ENCODE measurements at regions not wholly inside any gene's neighbourhood (a gene's known extent, or its start where the extent isn't known, plus 50 kb on each side); places are given as distances from the start of the nearest gene placed in this dataset.
A peak's percentile ranks its signal among the peaks of the same experiment; 100 is the strongest.

DNA sequence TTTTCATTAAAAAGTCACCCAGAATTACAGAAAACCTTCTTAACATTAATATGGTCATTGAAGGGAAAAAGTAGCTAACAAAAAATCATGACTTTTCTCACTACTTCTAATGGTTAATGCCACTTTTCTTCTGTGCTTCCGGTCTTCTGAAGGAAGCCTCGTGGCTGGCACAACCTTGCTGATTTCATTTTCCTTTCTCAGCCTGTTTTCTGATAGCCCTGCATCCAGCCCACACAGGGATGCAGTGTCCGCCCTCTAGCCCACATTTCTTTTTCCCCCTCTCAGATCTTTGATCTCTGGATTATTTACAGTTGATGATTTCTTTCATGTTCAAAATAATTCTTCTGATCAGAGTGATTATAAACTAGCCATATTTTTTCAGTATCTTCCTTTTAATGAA lies 655.4 kb upstream of the EPHA7 start:
- no peaks in the 10 kb centered on the region for H3K9me2 ChIP-seq (ENCODE audit: insufficient read depth)
- H3K9me3 ChIP-seq (ENCODE audit: control insufficient read depth in 1 of 2, insufficient read depth in 1 of 2, low read depth in 1 of 2, low read length in 2 of 2): peaks cover 0 to 4% of the 10 kb centered on the region in 2 experiments; a peak in 1 of 4 replicates
- H3K4me3 ChIP-seq (replicated peaks in 1 of 2; ENCODE audit: low read depth in 1 of 2, low read length in 2 of 2): no peak overlapping the region
- TF ChIP-seq SRF (IDR thresholded peaks at IDR 0.05; ENCODE audit: low read depth) (no peak), EZH2phosphoT487 (IDR thresholded peaks at IDR 0.05; ENCODE audit: borderline replicate concordance) (no peak), FOSL1 (IDR thresholded peaks at IDR 0.05; ENCODE audit: low read depth) (no peak)
- H3K79me2 ChIP-seq (ENCODE audit: insufficient read depth, low read length): no peaks in the 10 kb centered on the region
- no peaks in the 10 kb centered on the region for H3K27me3 ChIP-seq (ENCODE audit: insufficient read depth, low read length)
- H4K20me1 ChIP-seq (ENCODE audit: insufficient read depth): no peaks in the 10 kb centered on the region
- ChIA-PET CTCF (no interaction called here), POLR2A (no interaction called here), RAD21 (ENCODE audit: low non-redundant PET in 1 of 2, low total read pairs in 2 of 2, uncharacterized antibody in 2 of 2, unreplicated experiment in 2 of 2) (no interaction called here)
- no TSS peak for BruUV-seq (replicated peaks)
- intact Hi-C loops (cut with micrococcal nuclease): no loop called here
- DNase-seq (ENCODE audit: low read depth, low spot score) (no peak), ATAC-seq (no peak)
- no peaks in the 10 kb centered on the region for H3K4me1 ChIP-seq (ENCODE audit: control insufficient read depth in 1 of 2, insufficient read depth in 2 of 2, low read length in 2 of 2)
- H2AFZ ChIP-seq (ENCODE audit: low read depth, low read length, poor library complexity, severe bottlenecking): no peak overlapping the region
- H3K4me2 ChIP-seq (ENCODE audit: low read length): no peak overlapping the region
- H3K27ac ChIP-seq (ENCODE audit: low read depth, low read length): no peak overlapping the region
- H3K36me3 ChIP-seq (ENCODE audit: control insufficient read depth in 1 of 2, insufficient read depth in 2 of 2, low read length in 2 of 2): no peaks in the 10 kb centered on the region
- H3K9ac ChIP-seq (ENCODE audit: low read length): no peak overlapping the region

DNA sequence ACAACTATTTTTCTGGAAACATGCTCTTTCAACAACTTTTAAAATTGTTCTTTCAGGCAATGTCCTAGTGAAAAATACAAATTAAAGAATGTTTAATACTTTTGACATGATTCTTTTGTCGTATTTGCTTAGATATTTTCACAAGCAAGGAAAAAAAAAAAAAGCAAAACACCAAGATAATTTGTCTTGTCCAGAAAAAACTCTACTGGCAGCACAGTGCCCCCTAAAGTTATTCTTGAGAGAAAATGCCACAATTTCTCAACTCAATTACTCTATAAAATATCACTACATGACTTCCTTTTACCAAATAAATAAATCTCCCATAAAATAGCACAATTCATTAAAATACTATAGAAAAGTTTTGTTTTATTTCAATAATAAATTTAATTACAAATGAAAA lies 652.5 kb upstream of the EPHA7 start:
- Histone ChIP-seq H3K4me3 (replicated peaks in 1 of 2; ENCODE audit: low read depth in 1 of 2, low read length in 2 of 2) (no peak overlapping the region), H3K4me2 (ENCODE audit: low read length) (no peak overlapping the region), H3K79me2 (ENCODE audit: insufficient read depth, low read length) (no peaks in the 10 kb centered on the region), H3K4me1 (ENCODE audit: control insufficient read depth in 1 of 2, insufficient read depth in 2 of 2, low read length in 2 of 2) (no peaks in the 10 kb centered on the region), H4K20me1 (ENCODE audit: insufficient read depth) (no peaks in the 10 kb centered on the region), H3K9ac (ENCODE audit: low read length) (no peak overlapping the region), H3K9me2 (ENCODE audit: insufficient read depth) (no peaks in the 10 kb centered on the region), H2AFZ (ENCODE audit: low read depth, low read length, poor library complexity, severe bottlenecking) (no peak overlapping the region), H3K36me3 (ENCODE audit: control insufficient read depth in 1 of 2, insufficient read depth in 2 of 2, low read length in 2 of 2) (no peaks in the 10 kb centered on the region), H3K27me3 (ENCODE audit: insufficient read depth, low read length) (no peaks in the 10 kb centered on the region), H3K9me3 (ENCODE audit: control insufficient read depth in 1 of 2, insufficient read depth in 1 of 2, low read depth in 1 of 2, low read length in 2 of 2) (no peaks in the 10 kb centered on the region), H3K27ac (ENCODE audit: low read depth, low read length) (no peak overlapping the region)
- ATAC-seq (no peak), DNase-seq (ENCODE audit: low read depth, low spot score) (no peak)
- CTCF ChIA-PET: no interaction called here
- RAD21 ChIA-PET (ENCODE audit: low non-redundant PET in 1 of 2, low total read pairs in 2 of 2, uncharacterized antibody in 2 of 2, unreplicated experiment in 2 of 2): no interaction called here
- no TSS peak for BruUV-seq (replicated peaks)
- TF ChIP-seq, protein P1, sequence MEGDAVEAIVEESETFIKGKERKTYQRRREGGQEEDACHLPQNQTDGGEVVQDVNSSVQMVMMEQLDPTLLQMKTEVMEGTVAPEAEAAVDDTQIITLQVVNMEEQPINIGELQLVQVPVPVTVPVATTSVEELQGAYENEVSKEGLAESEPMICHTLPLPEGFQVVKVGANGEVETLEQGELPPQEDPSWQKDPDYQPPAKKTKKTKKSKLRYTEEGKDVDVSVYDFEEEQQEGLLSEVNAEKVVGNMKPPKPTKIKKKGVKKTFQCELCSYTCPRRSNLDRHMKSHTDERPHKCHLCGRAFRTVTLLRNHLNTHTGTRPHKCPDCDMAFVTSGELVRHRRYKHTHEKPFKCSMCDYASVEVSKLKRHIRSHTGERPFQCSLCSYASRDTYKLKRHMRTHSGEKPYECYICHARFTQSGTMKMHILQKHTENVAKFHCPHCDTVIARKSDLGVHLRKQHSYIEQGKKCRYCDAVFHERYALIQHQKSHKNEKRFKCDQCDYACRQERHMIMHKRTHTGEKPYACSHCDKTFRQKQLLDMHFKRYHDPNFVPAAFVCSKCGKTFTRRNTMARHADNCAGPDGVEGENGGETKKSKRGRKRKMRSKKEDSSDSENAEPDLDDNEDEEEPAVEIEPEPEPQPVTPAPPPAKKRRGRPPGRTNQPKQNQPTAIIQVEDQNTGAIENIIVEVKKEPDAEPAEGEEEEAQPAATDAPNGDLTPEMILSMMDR (IDR thresholded peaks at IDR 0.05 in 2 of 3, conservative IDR thresholded peaks at IDR 0.05 in 1 of 3; ENCODE audit: borderline replicate concordance in 1 of 3, insufficient read depth in 1 of 3, low read depth in 2 of 3, low read length in 2 of 3): 0 out of 6 replicates have a peak, but pooled peaks of 1 of the 3 experiments have one; percentile 8
- TF ChIP-seq ELF1 (IDR thresholded peaks at IDR 0.05; ENCODE audit: borderline replicate concordance, low read depth) (no peak), RAD21 (IDR thresholded peaks at IDR 0.05; ENCODE audit: low read depth) (peak; percentile 7; the same call in 1 of the 2 replicates), YY1 (IDR thresholded peaks at IDR 0.05; ENCODE audit: extremely low read depth, insufficient replicate concordance, low read depth, low read length) (no peak)
- POLR2A ChIA-PET: no interaction called here
- intact Hi-C loops (cut with micrococcal nuclease): no loop called here

Data from HCT116 (cell line).